ENCODE measurements at regions not wholly inside any gene's neighbourhood (a gene's known extent, or its start where the extent isn't known, plus 50 kb on each side); places are given as distances from the start of the nearest gene placed in this dataset.

GRCh38 chr6:6781172-6781872 lies 192.8 kb downstream of the LY86 start:
- Mint-ChIP-seq H3K27ac (no peak overlapping the region), H3K4me1 (no peaks in the 10 kb centered on the region), H3K36me3 (no peaks in the 10 kb centered on the region), H3K9me3 (no peaks in the 10 kb centered on the region), H3K27me3 (peaks cover 4% of the 10 kb centered on the region), H3K4me3 (no peak overlapping the region)

- Mint-ChIP-seq H3K9me3 (no peaks in the 10 kb centered on the region), H3K4me1 (no peaks in the 10 kb centered on the region), H3K27ac (no peak overlapping the region), H3K27me3 (peaks cover 3% of the 10 kb centered on the region), H3K4me3 (no peak overlapping the region), H3K36me3 (no peaks in the 10 kb centered on the region)
Measured at GRCh38 chr6:6781873-6782227, 193.3 kb downstream of the LY86 start.

- Mint-ChIP-seq H3K36me3 (no peaks in the 10 kb centered on the region), H3K4me3 (no peak overlapping the region), H3K9me3 (no peaks in the 10 kb centered on the region), H3K4me1 (no peaks in the 10 kb centered on the region), H3K27me3 (peaks cover 2% of the 10 kb centered on the region), H3K27ac (no peak overlapping the region)
Measured at GRCh38 chr6:6783721-6784120, 195.2 kb downstream of the LY86 start.

- Mint-ChIP-seq H3K4me1 (no peaks in the 10 kb centered on the region), H3K4me3 (no peak overlapping the region), H3K36me3 (no peaks in the 10 kb centered on the region), H3K9me3 (no peaks in the 10 kb centered on the region), H3K27ac (no peak overlapping the region), H3K27me3 (no peaks in the 10 kb centered on the region)
Measured at GRCh38 chr6:6784514-6785162, 196.1 kb downstream of the LY86 start.

- H3K4me3 Mint-ChIP-seq, result no peak overlapping the region
- no peaks in the 10 kb centered on the region for H3K36me3 Mint-ChIP-seq
Measured at GRCh38 chr6:6785163-6785521, 196.6 kb downstream of the LY86 start.

GRCh38 chr6:6788394-6789032 lies 200.0 kb downstream of the LY86 start:
- H3K27me3 Mint-ChIP-seq, result no peaks in the 10 kb centered on the region
- H3K4me3 Mint-ChIP-seq, result no peak overlapping the region
- H3K36me3 Mint-ChIP-seq, result no peaks in the 10 kb centered on the region
- H3K27ac Mint-ChIP-seq, result no peak overlapping the region
- H3K9me3 Mint-ChIP-seq, result no peaks in the 10 kb centered on the region
- H3K4me1 Mint-ChIP-seq, result peaks cover 3% of the 10 kb centered on the region

More at GRCh38 chr6:6785163-6785521, 196.6 kb downstream of the LY86 start:
- Mint-ChIP-seq H3K4me1 (no peaks in the 10 kb centered on the region), H3K27me3 (no peaks in the 10 kb centered on the region), H3K9me3 (no peaks in the 10 kb centered on the region), H3K27ac (no peak overlapping the region)

- H3K4me3 Mint-ChIP-seq, result no peak overlapping the region
- no peaks in the 10 kb centered on the region for H3K9me3 Mint-ChIP-seq
- H3K4me1 Mint-ChIP-seq, result peaks cover 9% of the 10 kb centered on the region
- H3K27ac Mint-ChIP-seq, result no peak overlapping the region
- H3K36me3 Mint-ChIP-seq, result no peaks in the 10 kb centered on the region
- no peaks in the 10 kb centered on the region for H3K27me3 Mint-ChIP-seq
Measured at GRCh38 chr6:6790393-6790792, 201.9 kb downstream of the LY86 start.

- no peak overlapping the region for H3K27ac Mint-ChIP-seq
- H3K9me3 Mint-ChIP-seq, result no peaks in the 10 kb centered on the region
- peaks cover 9% of the 10 kb centered on the region for H3K4me1 Mint-ChIP-seq
- no peaks in the 10 kb centered on the region for H3K27me3 Mint-ChIP-seq
- H3K4me3 Mint-ChIP-seq, result no peak overlapping the region
- no peaks in the 10 kb centered on the region for H3K36me3 Mint-ChIP-seq
Measured at GRCh38 chr6:6790891-6791290, 202.4 kb downstream of the LY86 start.

GRCh38 chr6:6793388-6794250 lies 205.1 kb downstream of the LY86 start:
- Mint-ChIP-seq H3K4me3 (no peak overlapping the region), H3K27ac (no peak overlapping the region), H3K9me3 (no peaks in the 10 kb centered on the region), H3K27me3 (no peaks in the 10 kb centered on the region), H3K4me1 (peaks cover 9% of the 10 kb centered on the region), H3K36me3 (no peaks in the 10 kb centered on the region)

GRCh38 chr6:6795393-6795792 lies 206.9 kb downstream of the LY86 start:
- no peaks in the 10 kb centered on the region for H3K27me3 Mint-ChIP-seq
- no peaks in the 10 kb centered on the region for H3K9me3 Mint-ChIP-seq
- H3K27ac Mint-ChIP-seq, result no peak overlapping the region
- no peaks in the 10 kb centered on the region for H3K36me3 Mint-ChIP-seq
- peaks cover 13% of the 10 kb centered on the region for H3K4me1 Mint-ChIP-seq
- no peak overlapping the region for H3K4me3 Mint-ChIP-seq

- H3K4me1 Mint-ChIP-seq, result peaks cover 15% of the 10 kb centered on the region
Measured at GRCh38 chr6:6796818-6797217, 208.3 kb downstream of the LY86 start.

GRCh38 chr6:6798448-6798860 lies 209.9 kb downstream of the LY86 start:
- Mint-ChIP-seq H3K4me1 (peaks cover 12% of the 10 kb centered on the region), H3K27ac (no peak overlapping the region), H3K27me3 (no peaks in the 10 kb centered on the region), H3K36me3 (no peaks in the 10 kb centered on the region), H3K9me3 (no peaks in the 10 kb centered on the region), H3K4me3 (no peak overlapping the region)

More at GRCh38 chr6:6796818-6797217, 208.3 kb downstream of the LY86 start:
- Mint-ChIP-seq H3K36me3 (no peaks in the 10 kb centered on the region), H3K27ac (no peak overlapping the region), H3K9me3 (no peaks in the 10 kb centered on the region), H3K27me3 (no peaks in the 10 kb centered on the region), H3K4me3 (no peak overlapping the region)

- H3K36me3 Mint-ChIP-seq, result no peaks in the 10 kb centered on the region
- peaks cover 6% of the 10 kb centered on the region for H3K4me1 Mint-ChIP-seq
- no peaks in the 10 kb centered on the region for H3K9me3 Mint-ChIP-seq
- no peak overlapping the region for H3K27ac Mint-ChIP-seq
- H3K4me3 Mint-ChIP-seq, result no peak overlapping the region
- H3K27me3 Mint-ChIP-seq, result no peaks in the 10 kb centered on the region
Measured at GRCh38 chr6:6801005-6801335, 212.4 kb downstream of the LY86 start.

- no peak overlapping the region for H3K27ac Mint-ChIP-seq
- H3K4me3 Mint-ChIP-seq, result no peak overlapping the region
- H3K4me1 Mint-ChIP-seq, result peaks cover 6% of the 10 kb centered on the region
Measured at GRCh38 chr6:6801635-6802218, 213.2 kb downstream of the LY86 start.

GRCh38 chr6:6803180-6803977 lies 214.9 kb downstream of the LY86 start:
- H3K27ac Mint-ChIP-seq, result no peak overlapping the region
- H3K9me3 Mint-ChIP-seq, result no peaks in the 10 kb centered on the region
- no peak overlapping the region for H3K4me3 Mint-ChIP-seq
- no peaks in the 10 kb centered on the region for H3K27me3 Mint-ChIP-seq
- H3K4me1 Mint-ChIP-seq, result peaks cover 6% of the 10 kb centered on the region
- H3K36me3 Mint-ChIP-seq, result no peaks in the 10 kb centered on the region

More at GRCh38 chr6:6801635-6802218, 213.2 kb downstream of the LY86 start:
- no peaks in the 10 kb centered on the region for H3K36me3 Mint-ChIP-seq
- H3K27me3 Mint-ChIP-seq, result no peaks in the 10 kb centered on the region
- H3K9me3 Mint-ChIP-seq, result no peaks in the 10 kb centered on the region

Measured in activated naive CD4-positive, alpha-beta T cell treated with anti-CD3 and anti-CD28 coated beads, Interleukin-2, amount 50 U/mL, for 24 hours (primary cell).